NT2/D1 (cell line): ENCODE measurements at regions not wholly inside any gene's neighbourhood (a gene's known extent, or its start where the extent isn't known, plus 50 kb on each side); places are given as distances from the start of the nearest gene placed in this dataset.

Source experiments
- SUZ12 ChIP-seq: IDR thresholded peaks from 2 replicates; pipeline ENCODE4 v1.6.1; 2011; ENCODE audit not compliant: insufficient read length, insufficient read depth; ENCODE audit errors: extremely low read depth
- YY1 ChIP-seq: IDR thresholded peaks from 2 replicates; pipeline ENCODE4 v1.6.1; 2011; ENCODE audit not compliant: insufficient read length, insufficient read depth
- ZNF274 ChIP-seq: IDR thresholded peaks from 2 replicates; pipeline ENCODE4 v1.6.1; 2011; ENCODE audit warnings: mild to moderate bottlenecking, low read depth, low read length

GRCh38 chr1:101111461-101111860 is 85.9 kb upstream of the DPH5 start:
- no peak for TF ChIP-seq ZNF274
- no peak for TF ChIP-seq SUZ12
- no peak for TF ChIP-seq YY1
